ENCODE measurements at regions not wholly inside any gene's neighbourhood (a gene's known extent, or its start where the extent isn't known, plus 50 kb on each side); places are given as distances from the start of the nearest gene placed in this dataset.

DNA sequence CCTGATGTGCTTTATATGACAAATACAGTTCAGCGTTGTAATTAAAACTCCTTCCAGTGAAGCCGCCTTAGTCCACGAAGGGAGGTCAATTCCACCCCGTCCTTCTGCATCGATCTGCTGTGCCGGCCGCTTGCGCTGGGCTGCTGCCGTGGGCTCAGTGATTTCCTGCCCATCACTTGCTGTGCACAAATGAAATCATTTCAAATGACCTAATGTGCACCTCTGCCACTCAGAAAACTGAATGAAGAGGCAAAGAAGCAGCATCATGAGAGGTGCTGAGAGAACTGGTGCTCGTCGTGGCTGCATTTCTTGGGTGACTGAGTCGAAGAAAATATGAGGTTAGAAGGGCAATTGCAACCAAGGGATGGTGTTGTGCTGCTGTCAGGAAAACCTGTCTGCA lies 144.3 kb upstream of the SYT6 start:
- no peak overlapping the region for H2AFZ ChIP-seq (ENCODE audit: low read length)
- no peak overlapping the region for H3K56ac ChIP-seq (ENCODE audit: insufficient read length, low read depth, low read length)
- H3K27me3 ChIP-seq (ENCODE audit: insufficient read depth, low read length): no peaks in the 10 kb centered on the region
- H2BK15ac ChIP-seq (ENCODE audit: low read depth, low read length): no peak overlapping the region
- H3K14ac ChIP-seq (ENCODE audit: insufficient read depth, low read length): no peak overlapping the region
- no peak for DNase-seq
- H3K79me2 ChIP-seq (ENCODE audit: insufficient read depth, low read length): peaks cover 2% of the 10 kb centered on the region; the same call in 1 of the 2 replicates
- H2BK20ac ChIP-seq (ENCODE audit: low read depth, low read length, poor library complexity, severe bottlenecking): no peak overlapping the region
- TF ChIP-seq, protein P1, sequence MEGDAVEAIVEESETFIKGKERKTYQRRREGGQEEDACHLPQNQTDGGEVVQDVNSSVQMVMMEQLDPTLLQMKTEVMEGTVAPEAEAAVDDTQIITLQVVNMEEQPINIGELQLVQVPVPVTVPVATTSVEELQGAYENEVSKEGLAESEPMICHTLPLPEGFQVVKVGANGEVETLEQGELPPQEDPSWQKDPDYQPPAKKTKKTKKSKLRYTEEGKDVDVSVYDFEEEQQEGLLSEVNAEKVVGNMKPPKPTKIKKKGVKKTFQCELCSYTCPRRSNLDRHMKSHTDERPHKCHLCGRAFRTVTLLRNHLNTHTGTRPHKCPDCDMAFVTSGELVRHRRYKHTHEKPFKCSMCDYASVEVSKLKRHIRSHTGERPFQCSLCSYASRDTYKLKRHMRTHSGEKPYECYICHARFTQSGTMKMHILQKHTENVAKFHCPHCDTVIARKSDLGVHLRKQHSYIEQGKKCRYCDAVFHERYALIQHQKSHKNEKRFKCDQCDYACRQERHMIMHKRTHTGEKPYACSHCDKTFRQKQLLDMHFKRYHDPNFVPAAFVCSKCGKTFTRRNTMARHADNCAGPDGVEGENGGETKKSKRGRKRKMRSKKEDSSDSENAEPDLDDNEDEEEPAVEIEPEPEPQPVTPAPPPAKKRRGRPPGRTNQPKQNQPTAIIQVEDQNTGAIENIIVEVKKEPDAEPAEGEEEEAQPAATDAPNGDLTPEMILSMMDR (conservative IDR thresholded peaks at IDR 0.05): no peak
- no peak overlapping the region for H2BK120ac ChIP-seq (ENCODE audit: low read depth, low read length, poor library complexity, severe bottlenecking)
- no peaks in the 10 kb centered on the region for H3K4me1 ChIP-seq (ENCODE audit: insufficient read depth, low read length)
- H3K79me1 ChIP-seq (ENCODE audit: insufficient read depth, low read depth, low read length, poor library complexity, severe bottlenecking): no peaks in the 10 kb centered on the region
- no peak overlapping the region for H2BK5ac ChIP-seq (ENCODE audit: insufficient read length, low read length)
- peaks cover 15% of the 10 kb centered on the region for H3K27me3 Mint-ChIP-seq (ENCODE audit: low read depth)
- peaks cover 2 to 3% of the 10 kb centered on the region in 2 experiments for H3K9me3 Mint-ChIP-seq
- no peak overlapping the region for H3K9ac ChIP-seq (ENCODE audit: extremely low read depth, insufficient read length, low read length)
- no peaks in the 10 kb centered on the region for H3K9me3 ChIP-seq (ENCODE audit: control insufficient read depth, low read depth, low read length)
- no peak overlapping the region for H4K8ac ChIP-seq (replicated peaks; ENCODE audit: insufficient read length, low read depth, low read length)
- no peak overlapping the region for H3K27ac Mint-ChIP-seq
- no peak overlapping the region for H2AK5ac ChIP-seq (ENCODE audit: insufficient read length, low read length)
- H2BK12ac ChIP-seq (ENCODE audit: insufficient read length, low read depth, low read length): no peak overlapping the region
- no peak overlapping the region for H3K23ac ChIP-seq (ENCODE audit: insufficient read length, low read depth, low read length)
- no CpG with 5 or more reads among the region's 12 CpGs for WGBS (ENCODE audit: extremely low coverage, insufficient read length, low lambda C conversion rate)
- no peak overlapping the region for H3K4me3 Mint-ChIP-seq
- H3K36me3 Mint-ChIP-seq (ENCODE audit: insufficient read depth in 1 of 3, low read depth in 3 of 3): peaks cover 0 to 3% (median 0%) of the 10 kb centered on the region in 3 experiments; a peak in 3 of 7 replicates
- H3K4me2 ChIP-seq (ENCODE audit: insufficient read depth, insufficient read length, low read length): no peak overlapping the region
- H3K4me1 Mint-ChIP-seq: peaks cover 9 to 11% of the 10 kb centered on the region in 2 experiments
- H3K23me2 ChIP-seq (ENCODE audit: insufficient read length, low read depth, low read length, poor library complexity, severe bottlenecking): no peaks in the 10 kb centered on the region
- no peak overlapping the region for H3K27ac ChIP-seq (ENCODE audit: insufficient read length, low read depth, low read length)
- no peak overlapping the region for H3K18ac ChIP-seq (ENCODE audit: insufficient read length, low read depth, low read length)
- no peak overlapping the region for H4K91ac ChIP-seq (ENCODE audit: insufficient read length, low read depth, low read length)
- H3K4ac ChIP-seq (ENCODE audit: low read depth, low read length): no peak overlapping the region
- H3T11ph ChIP-seq (ENCODE audit: low read length): no peak overlapping the region
- no peaks in the 10 kb centered on the region for H4K20me1 ChIP-seq (ENCODE audit: control insufficient read depth, insufficient read depth, insufficient read length)
- no peak overlapping the region for H4K5ac ChIP-seq (ENCODE audit: insufficient read length, low read depth, low read length)
